CD14-positive monocyte (primary cell): ENCODE measurements at regions not wholly inside any gene's neighbourhood (a gene's known extent, or its start where the extent isn't known, plus 50 kb on each side); places are given as distances from the start of the nearest gene placed in this dataset.

Experiments used
- DNase-seq, 3 donors: peaks; one replicate each; pipeline ENCODE4 v3.0.0-alpha.2; 2011 to 2022
- H2AFZ ChIP-seq: 2 replicates; pipeline ENCODE4 v1.6.0; 2012; ENCODE audit warnings: mild to moderate bottlenecking, low read depth, low read length, inconsistent platforms; ENCODE audit not compliant: insufficient read depth, poor library complexity, severe bottlenecking
- H3K27ac ChIP-seq, 2 donors: 1 replicate in 1 of 2; 2 replicates in 1 of 2; pipeline ENCODE4 v1.5.1; 2012 to 2013; ENCODE audit warnings: low read length in 2 of 2, control low read depth in 1 of 2, inconsistent platforms in 1 of 2, low read depth in 1 of 2, mild to moderate bottlenecking in 1 of 2
- H3K27me3 ChIP-seq, 2 donors: one replicate each; pipeline versions ENCODE4 v1.6.0 to v1.6.1; 2011 to 2013; ENCODE audit warnings: low read length in 2 of 2; ENCODE audit not compliant: control insufficient read depth in 2 of 2, insufficient read depth in 2 of 2
- H3K36me3 ChIP-seq, 2 donors: replicated peaks in 1 of 2; 1 replicate in 1 of 2; 2 replicates in 1 of 2; pipeline versions ENCODE4 v1.5.1 to v1.6.1; 2012 to 2013; ENCODE audit warnings: low read length in 2 of 2, control low read depth in 1 of 2, inconsistent platforms in 1 of 2, mild to moderate bottlenecking in 1 of 2; ENCODE audit not compliant: insufficient read depth in 2 of 2, control insufficient read depth in 1 of 2
- H3K4me1 ChIP-seq, 2 donors: 1 replicate in 1 of 2; 2 replicates in 1 of 2; pipeline versions ENCODE4 v1.5.1 to v1.6.1; 2012 to 2013; ENCODE audit warnings: low read length in 2 of 2, control low read depth in 1 of 2, inconsistent platforms in 1 of 2, mild to moderate bottlenecking in 1 of 2, moderate library complexity in 1 of 2; ENCODE audit not compliant: insufficient read depth in 2 of 2, control insufficient read depth in 1 of 2
- H3K4me2 ChIP-seq: replicated peaks from 2 replicates; pipeline ENCODE3; 2012; ENCODE audit warnings: low read length, moderate library complexity, mild to moderate bottlenecking; ENCODE audit not compliant: poor library complexity, severe bottlenecking; ENCODE audit errors: extremely low read depth
- H3K4me3 ChIP-seq, 3 experiments: fragments of 200-600 bp in 1 of 3; sonication (generic) in 1 of 3; replicated peaks in 1 of 3; 1 replicate in 2 of 3; 2 replicates in 1 of 3; pipeline ENCODE4 v1.5.1; 2011 to 2013; ENCODE audit warnings: low read length in 3 of 3, mild to moderate bottlenecking in 3 of 3, control low read depth in 2 of 3, low read depth in 2 of 3, inconsistent platforms in 1 of 3, moderate library complexity in 1 of 3
- H3K79me2 ChIP-seq: 2 replicates; pipeline ENCODE4 v1.6.0; 2012; ENCODE audit warnings: mild to moderate bottlenecking, control low read depth, inconsistent platforms, low read length, moderate library complexity; ENCODE audit not compliant: insufficient read depth
- H3K9ac ChIP-seq: 2 replicates; pipeline ENCODE4 v1.6.0; 2017; ENCODE audit warnings: low read length, mild to moderate bottlenecking; ENCODE audit not compliant: insufficient read depth, poor library complexity, severe bottlenecking
- H3K9me3 ChIP-seq, 2 donors: replicated peaks in 1 of 2; 1 replicate in 1 of 2; 2 replicates in 1 of 2; pipeline versions ENCODE4 v1.5.1 to v1.6.1; 2012 to 2013; ENCODE audit warnings: low read length in 2 of 2, control low read depth in 1 of 2; ENCODE audit not compliant: control insufficient read depth in 1 of 2, insufficient read depth in 1 of 2
- H4K20me1 ChIP-seq: 2 replicates; pipeline ENCODE4 v1.6.0; 2012; ENCODE audit warnings: mild to moderate bottlenecking, low read length, control low read depth, moderate library complexity; ENCODE audit not compliant: insufficient read depth
- H3K27ac Mint-ChIP-seq, 7 donors: one replicate each; pipeline ENCODE4 v1.8.0; 2020; ENCODE audit warnings: mild to moderate bottlenecking in 7 of 7, mixed read lengths in 7 of 7, moderate library complexity in 6 of 7, inconsistent platforms in 2 of 7
- H3K27me3 Mint-ChIP-seq, 3 donors: one replicate each; pipeline ENCODE4 v1.8.0; 2021 to 2022; ENCODE audit warnings: low read depth in 3 of 3, mild to moderate bottlenecking in 3 of 3, mixed read lengths in 3 of 3, moderate library complexity in 3 of 3, inconsistent platforms in 1 of 3
- H3K36me3 Mint-ChIP-seq, 2 donors: one replicate each; pipeline ENCODE4 v1.8.0; 2020; ENCODE audit warnings: mixed read lengths in 2 of 2, inconsistent platforms in 1 of 2, mild to moderate bottlenecking in 1 of 2
- H3K4me1 Mint-ChIP-seq: one replicate; pipeline ENCODE4 v1.8.0; 2020; ENCODE audit warnings: mild to moderate bottlenecking, mixed read lengths
- H3K4me3 Mint-ChIP-seq, 2 donors: one replicate each; pipeline ENCODE4 v1.8.0; 2020; ENCODE audit warnings: mild to moderate bottlenecking in 2 of 2, mixed read lengths in 2 of 2, moderate library complexity in 1 of 2
- H3K9me3 Mint-ChIP-seq, 7 donors: one replicate each; pipeline ENCODE4 v1.8.0; 2020 to 2022; ENCODE audit warnings: mixed read lengths in 7 of 7, mild to moderate bottlenecking in 6 of 7, moderate library complexity in 6 of 7, inconsistent platforms in 2 of 7
- CTCF ChIP-seq: fragments of 200-600 bp; IDR thresholded peaks from one replicate; pipeline ENCODE4 v1.8.0; 2022; ENCODE audit warnings: antibody characterized with exemption, mild to moderate bottlenecking
- WGBS: methylation state at CpG from one replicate; pipeline ENCODE4 v1.1.5; 2013; ENCODE audit warnings: missing lambda C conversion rate; ENCODE audit not compliant: insufficient coverage; 5-methylcytosine and 5-hydroxymethylcytosine counted together
- intact Hi-C, 2 donors: fragments of 100-400 bp; cut with micrococcal nuclease; formaldehyde crosslinking; loops; one replicate each; pipeline versions ENCODE4 v1.15.0 to v1.15.1; 2023

DNA sequence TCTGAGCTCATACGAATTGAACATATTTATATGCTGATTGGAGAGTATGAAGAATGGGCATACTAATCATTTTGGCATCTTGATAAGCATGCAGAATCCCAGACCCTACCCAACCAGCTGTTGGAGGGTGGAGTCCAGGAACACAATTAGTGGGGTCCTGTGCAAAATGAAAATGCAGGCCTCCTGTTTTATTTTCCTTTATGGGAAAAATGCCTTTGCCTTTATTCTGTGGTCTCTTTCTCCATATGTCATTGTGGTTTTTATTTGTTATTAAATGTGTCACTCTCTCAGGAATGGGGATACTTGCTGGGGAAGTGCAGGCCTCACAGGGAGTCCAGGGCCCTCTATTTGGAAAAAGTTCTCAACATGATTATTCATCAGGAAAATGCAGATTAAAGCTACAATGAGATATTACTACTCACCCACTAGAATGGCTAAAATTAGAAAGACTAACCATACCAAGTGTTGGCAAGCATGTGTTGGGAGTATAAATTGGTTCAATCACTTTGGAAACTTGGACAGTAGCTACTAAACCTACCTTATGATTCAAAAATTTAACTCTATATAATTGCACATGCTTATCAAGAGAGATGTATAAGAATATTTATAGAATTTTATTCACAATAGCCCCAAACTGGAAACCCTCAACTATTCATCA, 185.1 kb upstream of the FOXN2 start:
- DNase-seq, result no peak
- no CpG with 5 or more reads among the region's 1 CpG for WGBS
- Histone ChIP-seq H3K27me3 (no peaks in the 10 kb centered on the region), H3K79me2 (no peaks in the 10 kb centered on the region), H3K27ac (no peak overlapping the region), H3K4me1 (peaks cover 17 to 24% of the 10 kb centered on the region in 2 donors), H3K4me2 (no peak overlapping the region), H4K20me1 (no peaks in the 10 kb centered on the region), H3K9ac (no peak overlapping the region), H3K9me3 (no peaks in the 10 kb centered on the region), H3K36me3 (no peaks in the 10 kb centered on the region), H2AFZ (no peak overlapping the region), H3K4me3 (no peak overlapping the region)
- H3K4me3 Mint-ChIP-seq, result no peak overlapping the region
- no peak overlapping the region for H3K27ac Mint-ChIP-seq
- TF ChIP-seq CTCF, result no peak
- peaks cover 6% of the 10 kb centered on the region for H3K4me1 Mint-ChIP-seq
- no peaks in the 10 kb centered on the region for H3K27me3 Mint-ChIP-seq
- peaks cover 0 to 2% (median 0%) of the 10 kb centered on the region in 7 donors for H3K9me3 Mint-ChIP-seq
- H3K36me3 Mint-ChIP-seq, result peaks cover 0 to 4% of the 10 kb centered on the region in 2 donors
- intact Hi-C loops, result no loop called here

DNA sequence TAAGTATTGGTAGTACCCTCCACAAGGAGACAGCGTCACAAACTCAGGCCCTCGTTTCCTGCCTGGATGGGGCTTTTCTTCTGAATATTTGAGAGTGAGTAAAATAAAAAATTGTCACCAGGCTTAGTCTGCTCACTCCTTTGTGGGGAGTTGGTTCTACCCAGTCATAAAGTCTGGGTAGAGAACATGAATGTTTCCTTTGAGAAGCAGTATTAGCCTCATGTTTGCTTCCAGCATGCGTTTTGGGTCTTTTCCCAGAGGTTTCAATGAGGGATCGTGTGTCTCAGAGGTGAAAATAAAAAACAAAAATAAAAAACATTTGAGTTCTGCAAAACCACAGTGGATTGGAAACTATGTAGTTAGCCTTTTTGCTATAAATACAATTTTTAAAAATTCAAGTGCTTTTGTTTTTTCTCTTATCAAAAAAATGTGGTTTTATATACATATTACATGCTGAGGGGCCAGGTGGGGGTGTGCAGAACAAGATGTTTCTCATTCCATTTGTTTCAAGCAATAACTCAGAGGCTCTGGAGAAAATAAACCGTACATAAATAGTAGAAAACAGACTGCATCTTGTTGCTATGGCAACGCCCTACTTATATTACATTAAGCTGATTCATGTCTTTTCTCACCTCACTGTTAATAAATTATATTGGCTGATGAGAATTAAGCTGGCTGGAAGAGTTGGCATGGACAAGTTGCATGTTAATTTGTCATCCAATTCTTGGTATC, 182.8 kb upstream of the FOXN2 start:
- Mint-ChIP-seq H3K4me1 (peaks cover 4% of the 10 kb centered on the region), H3K36me3 (peaks cover 0 to 4% of the 10 kb centered on the region in 2 donors), H3K4me3 (no peak overlapping the region), H3K27me3 (no peaks in the 10 kb centered on the region), H3K9me3 (peaks cover 0 to 5% (median 2%) of the 10 kb centered on the region in 7 donors), H3K27ac (no peak overlapping the region)
- Histone ChIP-seq H3K9ac (no peak overlapping the region), H3K36me3 (no peaks in the 10 kb centered on the region), H3K4me1 (peaks cover 3 to 8% of the 10 kb centered on the region in 2 donors), H2AFZ (no peak overlapping the region), H3K27ac (no peak overlapping the region), H3K9me3 (no peaks in the 10 kb centered on the region), H3K4me3 (no peak overlapping the region), H4K20me1 (no peaks in the 10 kb centered on the region), H3K27me3 (no peaks in the 10 kb centered on the region), H3K79me2 (no peaks in the 10 kb centered on the region), H3K4me2 (no peak overlapping the region)
- DNase-seq, result no peak
- TF ChIP-seq CTCF, result no peak
- no CpG with 5 or more reads among the region's 6 CpGs for WGBS
- intact Hi-C loops, result no loop called here
